GM13976 (cell line): ENCODE measurements at regions not wholly inside any gene's neighbourhood (a gene's known extent, or its start where the extent isn't known, plus 50 kb on each side); places are given as distances from the start of the nearest gene placed in this dataset.

Source experiments
- DNase-seq: peaks from one replicate; pipeline ENCODE4 v3.0.0; 2012; ENCODE audit warnings: low spot score
- CTCF ChIP-seq: IDR thresholded peaks from 2 replicates; pipeline ENCODE4 v1.5.1; 2012; ENCODE audit warnings: borderline replicate concordance, mild to moderate bottlenecking; ENCODE audit not compliant: insufficient read depth; ENCODE audit errors: extremely low read depth, missing control alignments, control extremely low read depth
- in situ Hi-C: fragments of 300-500 bp; cut with MboI; formaldehyde crosslinking; loops from one replicate; pipeline ENCODE4 v1.12.0; 2022; ENCODE audit warnings: low sequenced_read_pairs, mixed read lengths, inconsistent platforms; ENCODE audit not compliant: unreplicated experiment

- no peak for TF ChIP-seq CTCF
- DNase-seq = no peak
- in situ Hi-C loops = no loop called here
Observed at GRCh38 chr22:26985931-26986782, 328.8 kb downstream of the MIAT start.

- no peak for DNase-seq
- in situ Hi-C loops = no loop called here
- no peak for TF ChIP-seq CTCF
Observed at GRCh38 chr22:26986884-26987283, 329.5 kb downstream of the MIAT start.

GRCh38 chr22:26990503-26991189, 333.3 kb downstream of the MIAT start:
- no peak for TF ChIP-seq CTCF
- DNase-seq = peak; percentile 21
- in situ Hi-C loops = no loop called here

GRCh38 chr22:26992556-26992955, 335.2 kb downstream of the MIAT start:
- no peak for TF ChIP-seq CTCF
- no peak for DNase-seq
- in situ Hi-C loops = no loop called here

GRCh38 chr22:26993886-26994285, 336.5 kb downstream of the MIAT start:
- no peak for TF ChIP-seq CTCF
- in situ Hi-C loops = no loop called here
- DNase-seq = no peak

GRCh38 chr22:26994801-26995200, 337.4 kb downstream of the MIAT start:
- no peak for DNase-seq
- no peak for TF ChIP-seq CTCF
- in situ Hi-C loops = no loop called here
